ENCODE measurements at regions not wholly inside any gene's neighbourhood (a gene's known extent, or its start where the extent isn't known, plus 50 kb on each side); places are given as distances from the start of the nearest gene placed in this dataset.

DNA sequence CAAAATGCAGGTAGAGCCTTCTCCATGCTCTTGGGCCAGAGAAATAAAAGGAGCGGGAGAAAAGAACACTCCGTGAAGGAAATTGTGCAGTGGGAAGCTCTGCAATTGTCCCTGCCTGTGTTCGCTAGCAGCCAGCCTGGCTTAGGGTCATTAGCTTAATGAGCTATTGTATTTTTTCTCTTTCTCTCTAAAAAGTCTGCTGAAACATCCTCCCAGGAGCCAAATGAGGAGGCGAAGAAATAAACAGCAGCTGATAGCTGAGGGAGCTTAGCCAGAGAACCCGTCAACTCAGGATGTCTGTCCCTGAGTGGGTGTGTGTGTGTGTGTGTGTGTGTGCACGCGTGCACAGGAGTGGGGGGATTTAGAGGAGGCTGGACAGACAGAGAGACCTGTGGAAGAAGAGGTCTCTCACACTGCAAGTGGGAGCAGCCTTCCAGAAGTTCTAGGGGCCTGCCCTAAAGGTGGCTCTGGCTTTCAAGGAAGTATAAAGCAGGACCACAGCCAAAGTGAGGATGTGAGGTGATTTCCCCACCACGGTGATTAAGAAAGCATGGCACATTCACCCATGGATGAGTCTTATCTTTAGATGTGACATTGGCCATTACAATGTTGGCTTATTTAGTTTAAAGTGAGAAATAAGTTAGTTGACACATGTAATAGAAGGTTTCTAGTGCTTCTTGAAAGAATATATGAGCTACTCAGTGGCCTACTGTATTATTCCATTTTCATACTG lies 690.4 kb downstream of the RNF144A start:
- Histone ChIP-seq H3K4me1 (ENCODE audit: insufficient read depth) (no peaks in the 10 kb centered on the region), H3K27ac (ENCODE audit: low read depth) (no peak overlapping the region), H3K4me3 (ENCODE audit: low read depth, low read length) (no peak overlapping the region), H3K36me3 (ENCODE audit: insufficient read depth) (no peaks in the 10 kb centered on the region)
- DNase-seq (ENCODE audit: extremely low spot score), result no peak
- WGBS, result 69% methylated on average over 8 of the region's 8 CpGs

DNA sequence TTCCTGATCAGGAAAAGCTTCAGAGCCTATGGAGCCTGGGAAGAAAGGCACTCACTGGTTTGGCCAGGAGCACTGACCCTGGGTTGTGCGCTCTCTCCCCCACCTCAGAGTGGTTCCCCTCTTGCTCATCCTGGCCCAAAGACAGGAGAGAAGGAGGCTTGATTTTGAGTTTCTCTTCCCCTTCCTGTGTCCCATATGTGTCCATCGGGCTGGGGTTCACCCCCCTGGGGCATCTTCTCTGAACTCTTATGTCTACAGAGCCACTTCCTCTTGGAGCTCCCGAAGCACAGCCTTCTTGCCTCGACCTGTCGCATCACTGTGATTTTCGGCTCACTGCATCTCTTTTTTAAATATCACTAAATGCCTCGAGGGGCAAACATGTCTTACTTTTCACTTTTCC lies 692.3 kb downstream of the RNF144A start:
- H3K4me1 ChIP-seq (ENCODE audit: insufficient read depth), result no peaks in the 10 kb centered on the region
- H3K27ac ChIP-seq (ENCODE audit: low read depth), result no peak overlapping the region
- 88% methylated on average over 7 of the region's 7 CpGs for WGBS
- no peaks in the 10 kb centered on the region for H3K36me3 ChIP-seq (ENCODE audit: insufficient read depth)
- H3K4me3 ChIP-seq (ENCODE audit: low read depth, low read length), result no peak overlapping the region
- no peak for DNase-seq (ENCODE audit: extremely low spot score)

DNA sequence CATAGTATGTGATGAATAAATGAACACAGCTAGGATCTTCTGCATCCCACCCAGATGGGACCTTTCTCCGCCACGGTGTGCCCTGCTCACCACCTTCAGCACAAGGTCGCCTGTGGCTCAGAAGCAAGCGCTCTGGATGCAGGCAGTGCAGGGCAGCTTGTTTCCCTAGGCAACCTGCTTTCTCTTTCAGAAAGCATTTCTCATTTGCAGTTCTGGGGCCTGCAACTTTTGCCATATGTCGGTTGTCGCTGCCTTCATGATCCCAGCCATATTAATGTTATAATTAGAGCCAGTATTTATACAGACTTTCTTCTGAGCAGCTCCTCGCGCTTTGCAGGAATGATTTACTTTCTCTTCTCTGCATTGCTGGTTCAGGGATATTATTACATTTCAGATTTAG lies 692.8 kb downstream of the RNF144A start:
- H3K4me3 ChIP-seq (ENCODE audit: low read depth, low read length), result no peak overlapping the region
- H3K27ac ChIP-seq (ENCODE audit: low read depth), result no peak overlapping the region
- DNase-seq (ENCODE audit: extremely low spot score), result no peak
- no peaks in the 10 kb centered on the region for H3K36me3 ChIP-seq (ENCODE audit: insufficient read depth)
- H3K4me1 ChIP-seq (ENCODE audit: insufficient read depth), result no peaks in the 10 kb centered on the region
- WGBS, result 78% methylated on average over 8 of the region's 8 CpGs

DNA sequence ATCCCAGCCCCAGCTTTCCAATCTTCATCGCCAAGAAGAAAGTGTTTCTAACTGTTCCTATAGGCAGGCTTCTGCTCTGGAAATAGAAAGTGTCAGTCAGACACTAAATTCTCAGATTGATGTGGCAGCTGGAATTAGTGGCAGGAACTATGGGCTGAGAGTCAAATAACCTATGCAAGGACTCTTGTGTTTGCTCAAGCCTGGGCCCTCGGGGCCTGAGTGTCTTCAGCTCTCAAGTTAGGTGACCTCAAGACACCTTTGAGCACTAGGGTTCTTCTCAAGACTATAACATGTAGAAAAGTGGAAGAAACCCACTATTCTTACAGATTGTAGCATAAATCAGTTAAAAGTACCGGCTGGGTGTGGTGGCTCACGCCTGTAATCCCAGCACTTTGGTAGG lies 694.5 kb downstream of the RNF144A start:
- Histone ChIP-seq H3K4me3 (ENCODE audit: low read depth, low read length) (no peak overlapping the region), H3K27ac (ENCODE audit: low read depth) (no peak overlapping the region), H3K4me1 (ENCODE audit: insufficient read depth) (no peaks in the 10 kb centered on the region), H3K36me3 (ENCODE audit: insufficient read depth) (no peaks in the 10 kb centered on the region)
- no peak for DNase-seq (ENCODE audit: extremely low spot score)
- 37% methylated on average over 4 of the region's 4 CpGs for WGBS

DNA sequence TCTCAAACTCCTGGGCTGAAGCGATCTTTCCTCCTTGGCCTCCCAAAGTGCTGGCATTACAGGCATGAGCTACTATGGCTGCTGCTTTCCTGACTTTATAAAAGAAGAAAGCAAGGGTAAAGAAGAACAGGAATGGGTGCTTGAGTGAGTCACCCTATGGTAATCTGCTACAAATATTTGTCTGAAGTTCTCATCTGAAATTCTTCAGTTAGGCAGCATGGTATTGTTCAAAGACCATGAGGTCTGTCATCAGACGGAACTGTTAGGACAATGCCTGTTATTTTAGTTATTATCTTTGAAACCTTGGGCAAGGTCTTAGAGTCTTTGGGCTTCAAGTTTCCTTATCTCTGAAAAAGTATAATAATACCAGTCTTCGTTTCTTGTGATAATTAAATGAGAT lies 695.8 kb downstream of the RNF144A start:
- H3K4me1 ChIP-seq (ENCODE audit: insufficient read depth), result no peaks in the 10 kb centered on the region
- 61% methylated on average over 3 of the region's 3 CpGs for WGBS
- no peak for DNase-seq (ENCODE audit: extremely low spot score)
- no peak overlapping the region for H3K27ac ChIP-seq (ENCODE audit: low read depth)
- H3K4me3 ChIP-seq (ENCODE audit: low read depth, low read length), result no peak overlapping the region
- H3K36me3 ChIP-seq (ENCODE audit: insufficient read depth), result no peaks in the 10 kb centered on the region

DNA sequence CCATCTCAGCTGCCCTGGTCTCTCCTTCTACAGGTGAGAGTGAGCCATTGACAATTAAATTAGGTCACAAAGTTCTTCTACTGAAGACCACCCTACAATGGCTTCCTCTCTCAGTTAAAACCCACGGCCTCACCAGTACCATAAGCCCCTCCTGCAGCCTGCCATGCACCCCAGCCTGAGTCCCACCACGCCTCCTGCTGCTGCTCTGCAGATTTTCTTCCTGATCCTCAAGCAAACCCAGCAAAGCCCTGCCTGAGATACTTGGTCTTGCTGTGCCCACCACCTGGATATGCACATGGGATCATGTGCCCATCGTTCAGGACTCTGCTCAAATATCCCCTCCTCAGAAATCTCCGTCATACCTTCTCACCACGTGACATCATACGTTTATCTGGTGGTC lies 696.6 kb downstream of the RNF144A start:
- WGBS, result 94% methylated on average over 6 of the region's 6 CpGs
- H3K27ac ChIP-seq (ENCODE audit: low read depth), result no peak overlapping the region
- no peak overlapping the region for H3K4me3 ChIP-seq (ENCODE audit: low read depth, low read length)
- H3K36me3 ChIP-seq (ENCODE audit: insufficient read depth), result no peaks in the 10 kb centered on the region
- H3K4me1 ChIP-seq (ENCODE audit: insufficient read depth), result no peaks in the 10 kb centered on the region
- no peak for DNase-seq (ENCODE audit: extremely low spot score)

DNA sequence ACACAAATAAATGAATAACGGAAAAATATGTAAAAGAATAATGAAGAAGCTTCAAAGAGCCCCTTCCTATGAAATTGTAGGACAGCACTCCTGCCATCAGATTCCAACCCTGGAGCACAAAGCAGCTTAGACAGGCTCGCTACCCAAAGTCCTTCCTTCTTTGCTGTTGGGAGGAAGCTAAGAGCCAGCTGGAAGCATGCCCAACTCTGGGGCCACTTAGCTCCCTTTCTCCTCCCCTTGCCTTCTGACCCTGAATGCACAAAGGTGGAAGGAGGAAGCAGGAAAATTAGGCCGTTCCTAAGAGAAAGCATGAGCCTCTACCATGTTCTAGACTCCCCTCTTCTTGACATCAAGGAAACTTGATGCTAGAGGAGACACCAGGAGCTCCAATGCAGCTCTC lies 700.8 kb downstream of the RNF144A start:
- no peak overlapping the region for H3K27ac ChIP-seq (ENCODE audit: low read depth)
- H3K4me3 ChIP-seq (ENCODE audit: low read depth, low read length), result no peak overlapping the region
- 80% methylated on average over 3 of the region's 3 CpGs for WGBS
- no peaks in the 10 kb centered on the region for H3K4me1 ChIP-seq (ENCODE audit: insufficient read depth)
- no peaks in the 10 kb centered on the region for H3K36me3 ChIP-seq (ENCODE audit: insufficient read depth)
- DNase-seq (ENCODE audit: extremely low spot score), result no peak

DNA sequence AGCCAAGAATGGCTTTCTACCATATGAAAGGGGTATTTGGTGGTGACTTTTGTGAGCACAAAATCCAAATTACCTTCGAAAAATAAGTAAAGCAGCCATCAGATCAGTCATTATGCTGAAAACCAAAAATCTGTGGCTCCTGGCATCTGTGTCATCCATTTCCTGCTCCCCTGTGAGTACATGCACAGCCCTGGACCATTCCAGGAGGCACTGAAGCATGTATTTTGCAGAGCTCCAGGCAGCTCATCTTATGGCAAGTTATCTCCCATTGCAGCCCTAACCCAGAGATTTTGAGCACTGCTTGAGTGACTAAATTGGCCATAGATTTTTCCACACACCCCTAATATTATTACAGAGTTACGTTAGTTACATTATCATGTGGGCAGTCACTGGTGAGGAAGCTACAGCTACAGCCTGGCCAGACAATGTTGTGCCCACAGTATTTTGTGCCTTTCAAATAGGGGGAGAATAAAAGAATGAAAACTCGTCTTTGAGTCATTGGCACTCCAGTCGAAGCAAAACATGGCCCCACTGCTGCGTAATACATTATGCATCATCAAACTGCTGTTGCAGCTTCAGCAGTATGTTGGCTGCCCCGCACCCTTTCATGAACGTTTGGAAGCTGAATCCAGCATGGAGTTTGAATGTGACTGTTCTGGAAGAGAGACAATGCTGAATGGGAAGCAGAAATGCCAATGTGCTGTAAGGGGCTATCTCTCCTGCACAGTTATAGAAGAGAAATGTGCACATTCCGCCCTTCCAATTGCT lies 702.2 kb downstream of the RNF144A start:
- 79% methylated on average over 8 of the region's 8 CpGs for WGBS
- Histone ChIP-seq H3K36me3 (ENCODE audit: insufficient read depth) (no peaks in the 10 kb centered on the region), H3K27ac (ENCODE audit: low read depth) (no peak overlapping the region), H3K4me3 (ENCODE audit: low read depth, low read length) (no peak overlapping the region), H3K4me1 (ENCODE audit: insufficient read depth) (no peaks in the 10 kb centered on the region)
- no peak for DNase-seq (ENCODE audit: extremely low spot score)

DNA sequence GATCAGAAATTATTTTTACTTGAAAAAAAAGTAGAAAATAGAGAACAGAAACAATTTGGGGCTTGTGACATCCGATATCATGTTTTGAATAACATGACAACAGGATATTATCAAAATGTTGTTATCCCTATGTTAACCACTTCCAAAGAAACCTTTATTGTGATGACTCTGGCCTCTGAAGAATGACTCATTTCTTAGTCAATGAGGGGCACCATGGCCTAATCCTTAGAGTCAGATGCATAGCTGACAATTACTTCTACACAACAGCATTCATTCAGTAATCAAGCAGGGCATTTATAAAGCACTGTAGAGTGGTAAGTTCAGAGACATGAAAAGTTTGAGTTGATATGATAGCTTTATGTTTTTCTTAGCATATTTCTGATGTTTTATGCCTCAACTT lies 703.0 kb downstream of the RNF144A start:
- Histone ChIP-seq H3K4me1 (ENCODE audit: insufficient read depth) (no peaks in the 10 kb centered on the region), H3K36me3 (ENCODE audit: insufficient read depth) (no peaks in the 10 kb centered on the region), H3K4me3 (ENCODE audit: low read depth, low read length) (no peak overlapping the region), H3K27ac (ENCODE audit: low read depth) (no peak overlapping the region)
- no peak for DNase-seq (ENCODE audit: extremely low spot score)
- 85% methylated on average over 1 of the region's 1 CpG for WGBS

DNA sequence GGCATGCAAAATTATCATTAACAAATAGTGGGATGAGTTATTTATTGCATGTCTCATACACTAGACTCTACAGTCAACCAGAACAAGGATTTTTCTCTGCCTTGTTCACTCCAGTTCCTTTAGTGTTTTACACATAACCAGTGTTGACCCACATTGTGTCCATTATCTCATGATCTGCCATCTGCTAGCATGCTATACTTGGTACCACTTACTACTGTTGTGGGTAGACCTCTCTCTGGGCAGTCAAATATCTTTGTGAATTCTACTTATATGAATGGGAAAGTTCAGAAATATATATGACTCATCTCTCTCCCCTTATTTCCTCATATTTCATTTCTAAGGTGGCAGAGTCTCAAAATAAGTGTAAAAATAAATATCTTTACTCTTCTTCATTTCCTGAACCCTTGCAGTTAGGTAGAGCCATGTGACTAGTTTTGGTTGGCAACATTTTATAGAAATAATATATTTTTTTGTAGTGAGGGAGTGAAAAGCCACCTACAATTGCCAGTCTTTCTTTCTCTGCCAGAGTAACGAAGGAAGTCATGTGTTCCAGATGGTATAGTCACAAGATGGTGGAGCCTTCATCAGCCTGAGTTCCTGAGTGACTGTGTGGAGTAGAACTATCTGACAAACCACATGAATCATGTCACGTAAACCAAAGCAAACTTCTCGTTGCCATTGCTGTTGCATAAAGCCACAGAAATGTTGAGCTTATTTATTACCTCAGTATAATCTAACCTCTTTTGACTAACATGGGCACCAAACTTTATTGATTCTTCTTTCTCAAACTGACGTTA lies 704.0 kb downstream of the RNF144A start:
- Histone ChIP-seq H3K4me1 (ENCODE audit: insufficient read depth) (no peaks in the 10 kb centered on the region), H3K4me3 (ENCODE audit: low read depth, low read length) (no peak overlapping the region), H3K36me3 (ENCODE audit: insufficient read depth) (no peaks in the 10 kb centered on the region), H3K27ac (ENCODE audit: low read depth) (no peak overlapping the region)
- DNase-seq (ENCODE audit: extremely low spot score), result no peak
- 88% methylated on average over 4 of the region's 4 CpGs for WGBS

DNA sequence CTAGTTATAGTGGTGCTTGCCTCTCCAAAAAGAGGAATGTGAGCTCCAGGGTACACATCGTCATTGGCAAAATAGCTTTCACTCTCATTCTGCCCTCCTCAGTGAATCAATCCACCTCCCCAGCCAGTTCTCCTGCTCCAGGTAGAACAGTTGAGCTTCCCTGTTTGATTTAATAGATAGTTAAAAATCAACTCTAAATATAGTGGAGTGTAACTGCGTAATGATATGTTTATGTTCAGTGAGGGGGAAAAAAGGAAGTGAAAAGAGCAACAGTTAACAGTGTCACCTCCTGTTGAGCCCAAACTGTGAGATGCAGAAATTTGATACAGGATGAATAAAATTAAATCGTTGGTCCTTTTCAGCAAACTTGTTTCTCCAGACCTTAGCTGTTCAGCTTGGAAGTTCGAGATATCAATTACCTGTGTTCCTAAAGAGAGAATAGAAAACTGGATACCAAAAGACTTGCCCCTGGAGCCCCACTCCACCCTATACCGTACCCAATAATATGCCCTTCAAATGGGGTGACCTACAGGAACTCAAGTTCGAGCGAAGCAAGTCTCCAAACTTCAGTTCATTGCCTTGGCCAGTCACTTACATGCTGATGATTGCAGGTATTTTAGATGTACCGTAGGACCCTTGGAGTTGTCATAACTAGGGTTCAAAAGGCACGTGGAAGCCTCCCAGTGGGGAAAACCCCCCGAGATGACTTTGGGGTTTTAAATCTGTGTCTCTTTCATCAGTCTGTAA lies 708.4 kb downstream of the RNF144A start:
- no peak overlapping the region for H3K27ac ChIP-seq (ENCODE audit: low read depth)
- no peak for DNase-seq (ENCODE audit: extremely low spot score)
- WGBS, result 83% methylated on average over 10 of the region's 10 CpGs
- no peaks in the 10 kb centered on the region for H3K36me3 ChIP-seq (ENCODE audit: insufficient read depth)
- H3K4me3 ChIP-seq (ENCODE audit: low read depth, low read length), result no peak overlapping the region
- no peaks in the 10 kb centered on the region for H3K4me1 ChIP-seq (ENCODE audit: insufficient read depth)

DNA sequence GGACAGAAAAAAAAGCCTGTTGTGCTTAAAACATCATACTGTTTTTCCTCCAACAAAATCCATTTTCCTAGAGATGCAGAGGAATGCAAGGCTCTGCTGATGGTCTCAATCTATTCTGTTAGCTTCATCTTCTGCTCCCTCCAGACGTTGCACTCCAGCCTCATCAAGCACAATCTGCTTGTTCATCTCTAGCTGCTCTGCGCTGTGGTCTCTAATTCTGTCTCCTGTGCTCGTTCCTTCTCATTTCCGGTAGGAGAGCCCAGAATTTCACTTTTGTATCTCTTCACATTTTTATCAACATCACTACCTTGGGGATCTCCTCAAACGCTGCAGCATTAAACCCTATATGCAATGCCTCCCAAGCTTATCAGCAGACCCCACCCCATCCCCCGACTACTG lies 708.9 kb downstream of the RNF144A start:
- no peak overlapping the region for H3K4me3 ChIP-seq (ENCODE audit: low read depth, low read length)
- 85% methylated on average over 6 of the region's 6 CpGs for WGBS
- DNase-seq (ENCODE audit: extremely low spot score), result no peak

DNA sequence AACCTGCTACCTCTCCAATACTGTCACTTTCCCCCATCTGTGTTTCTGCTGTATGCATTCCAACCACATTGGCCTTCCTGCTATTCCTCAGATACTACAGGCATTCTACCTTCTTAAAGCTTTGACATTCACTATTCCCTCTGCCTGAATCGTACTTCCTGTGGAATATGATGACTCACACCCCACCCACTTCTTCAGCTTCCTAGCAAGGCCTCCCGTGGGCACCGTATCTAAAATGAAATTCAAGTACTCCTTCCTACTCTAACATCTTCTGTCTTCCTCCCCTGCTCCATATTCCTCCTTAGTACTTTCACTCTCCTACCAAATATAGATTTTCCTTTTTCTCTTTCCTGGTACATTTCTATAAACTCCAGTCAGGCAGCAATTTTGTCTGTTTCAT lies 710.4 kb downstream of the RNF144A start:
- no peak for DNase-seq (ENCODE audit: extremely low spot score)
- Histone ChIP-seq H3K4me1 (ENCODE audit: insufficient read depth) (no peaks in the 10 kb centered on the region), H3K4me3 (ENCODE audit: low read depth, low read length) (no peak overlapping the region), H3K36me3 (ENCODE audit: insufficient read depth) (no peaks in the 10 kb centered on the region), H3K27ac (ENCODE audit: low read depth) (no peak overlapping the region)
- WGBS, result 59% methylated on average over 3 of the region's 3 CpGs

More for the DNA sequence above, 708.9 kb downstream of the RNF144A start:
- Histone ChIP-seq H3K27ac (ENCODE audit: low read depth) (no peak overlapping the region), H3K4me1 (ENCODE audit: insufficient read depth) (no peaks in the 10 kb centered on the region), H3K36me3 (ENCODE audit: insufficient read depth) (no peaks in the 10 kb centered on the region)
